B cell (primary cell): ENCODE measurements at regions not wholly inside any gene's neighbourhood (a gene's known extent, or its start where the extent isn't known, plus 50 kb on each side); places are given as distances from the start of the nearest gene placed in this dataset.

Source experiments
- ATAC-seq: fragments of 200-7000 bp; cut with Tn5 transposase; one replicate; pipeline ENCODE4 v1.10.0; 2021; ENCODE audit warnings: low read depth, mild to moderate bottlenecking, moderate number of reproducible peaks, moderate library complexity
- CTCF ChIA-PET: fragments of 350-600 bp; sonication (Branson Sonifier 250); formaldehyde crosslinking; loops from one replicate; lab custom pipeline; 2021; ENCODE audit warnings: antibody characterized with exemption, inconsistent platforms; lab: Charles Lee
- POLR2A ChIA-PET: fragments of 350-600 bp; sonication (Branson Sonifier 250); formaldehyde crosslinking; loops from one replicate; lab custom pipeline; 2021; ENCODE audit warnings: antibody characterized with exemption; lab: Charles Lee
- DNase-seq: peaks from one replicate; pipeline ENCODE4 v3.0.0; 2013
- H2AFZ ChIP-seq: 2 replicates; pipeline ENCODE4 v1.6.1; 2012; ENCODE audit warnings: mild to moderate bottlenecking, low read depth, low read length; ENCODE audit not compliant: insufficient read depth, poor library complexity, severe bottlenecking
- H3K27ac ChIP-seq, 2 donors: 1 replicate in 1 of 2; 2 replicates in 1 of 2; pipeline ENCODE4 v1.5.1; 2012 to 2013; ENCODE audit warnings: low read length in 2 of 2, mild to moderate bottlenecking in 2 of 2, moderate library complexity in 1 of 2
- H3K27me3 ChIP-seq, 4 experiments: fragments of 200-600 bp in 1 of 4; sonication (generic) in 1 of 4; replicated peaks in 1 of 4; 1 replicate in 2 of 4; 2 replicates in 2 of 4; pipeline versions ENCODE4 v1.6.1 to v1.7.0; 2013 to 2016; ENCODE audit warnings: low read length in 3 of 4, mild to moderate bottlenecking in 2 of 4, mixed read lengths in 1 of 4, moderate library complexity in 1 of 4; ENCODE audit not compliant: insufficient read depth in 4 of 4, control insufficient read depth in 3 of 4; ENCODE audit errors: control extremely low read depth in 1 of 4
- H3K36me3 ChIP-seq, 2 experiments: replicated peaks in 1 of 2; 1 replicate in 1 of 2; 2 replicates in 1 of 2; pipeline versions ENCODE4 v1.6.1 to v1.7.1; 2013; ENCODE audit warnings: low read length in 1 of 2; ENCODE audit not compliant: insufficient read depth in 2 of 2, control insufficient read depth in 1 of 2; ENCODE audit errors: control extremely low read depth in 1 of 2, extremely low read depth in 1 of 2
- H3K4me1 ChIP-seq, 2 donors: fragments of 200-600 bp in 1 of 2; sonication (generic) in 1 of 2; 1 replicate in 1 of 2; 2 replicates in 1 of 2; pipeline versions ENCODE4 v1.5.1 to v1.6.1; 2013 to 2017; ENCODE audit warnings: low read length in 2 of 2; ENCODE audit not compliant: control insufficient read depth in 2 of 2, insufficient read depth in 2 of 2
- H3K4me2 ChIP-seq: replicated peaks from 2 replicates; pipeline ENCODE3; 2012; ENCODE audit warnings: mild to moderate bottlenecking, low read depth, low read length; ENCODE audit not compliant: poor library complexity, severe bottlenecking
- H3K4me3 ChIP-seq, 5 experiments: fragments of 200-600 bp in 1 of 5; sonication (generic) in 1 of 5; 1 replicate in 3 of 5; 2 replicates in 2 of 5; pipeline versions ENCODE4 v1.5.1 to v1.7.0; 2011 to 2016; ENCODE audit warnings: low read length in 4 of 5, mild to moderate bottlenecking in 4 of 5, low read depth in 2 of 5, control low read depth in 1 of 5, moderate library complexity in 1 of 5; ENCODE audit not compliant: insufficient read depth in 1 of 5; ENCODE audit errors: control extremely low read depth in 1 of 5, extremely low read depth in 1 of 5
- H3K79me2 ChIP-seq: fragments of 200-600 bp; sonication (generic); one replicate; pipeline ENCODE4 v1.6.0; 2016; ENCODE audit warnings: low read length; ENCODE audit not compliant: control insufficient read depth, insufficient read depth
- H3K9ac ChIP-seq: fragments of 200-600 bp; sonication (generic); 2 replicates; pipeline ENCODE4 v1.6.1; 2017; ENCODE audit warnings: mild to moderate bottlenecking, low read length, moderate library complexity
- H3K9me3 ChIP-seq, 3 donors: one replicate each; pipeline versions ENCODE4 v1.6.1 to v1.7.1; 2013; ENCODE audit warnings: low read length in 2 of 3; ENCODE audit not compliant: control insufficient read depth in 2 of 3, insufficient read depth in 1 of 3; ENCODE audit errors: control extremely low read depth in 1 of 3
- H4K20me1 ChIP-seq: 2 replicates; pipeline ENCODE4 v1.6.0; 2012; ENCODE audit warnings: mild to moderate bottlenecking, low read length; ENCODE audit not compliant: insufficient read depth, control insufficient read depth, poor library complexity, severe bottlenecking
- H3K27ac Mint-ChIP-seq: one replicate; pipeline ENCODE4 v1.8.0; 2021; ENCODE audit warnings: mixed read lengths
- H3K27me3 Mint-ChIP-seq: one replicate; pipeline ENCODE4 v1.8.0; 2021; ENCODE audit warnings: mixed read lengths
- H3K4me1 Mint-ChIP-seq: one replicate; pipeline ENCODE4 v1.8.0; 2021; ENCODE audit warnings: mixed read lengths
- H3K4me3 Mint-ChIP-seq: one replicate; pipeline ENCODE4 v1.8.0; 2021; ENCODE audit warnings: mixed read lengths
- H3K9me3 Mint-ChIP-seq: one replicate; pipeline ENCODE4 v1.8.0; 2022; ENCODE audit warnings: mixed read lengths; ENCODE audit not compliant: insufficient read depth
- EZH2 ChIP-seq: IDR thresholded peaks from 2 replicates; pipeline ENCODE4 v1.6.1; 2012; ENCODE audit warnings: borderline replicate concordance, low read depth, mild to moderate bottlenecking, moderate library complexity, low read length; ENCODE audit not compliant: insufficient read depth, poor library complexity, severe bottlenecking
- WGBS: methylation state at CpG from one replicate; pipeline ENCODE4 v1.1.5; 2013; ENCODE audit warnings: missing lambda C conversion rate; ENCODE audit not compliant: insufficient coverage; 5-methylcytosine and 5-hydroxymethylcytosine counted together
- intact Hi-C: fragments of 100-400 bp; cut with micrococcal nuclease; formaldehyde crosslinking; loops from one replicate; pipeline ENCODE4 v1.10.0; 2022
- TF ChIP-seq, protein P1 (sequence below): fragments of 200-600 bp; IDR thresholded peaks from one replicate; pipeline ENCODE4 v1.8.0; 2022; ENCODE audit warnings: antibody characterized with exemption, mild to moderate bottlenecking

DNA sequence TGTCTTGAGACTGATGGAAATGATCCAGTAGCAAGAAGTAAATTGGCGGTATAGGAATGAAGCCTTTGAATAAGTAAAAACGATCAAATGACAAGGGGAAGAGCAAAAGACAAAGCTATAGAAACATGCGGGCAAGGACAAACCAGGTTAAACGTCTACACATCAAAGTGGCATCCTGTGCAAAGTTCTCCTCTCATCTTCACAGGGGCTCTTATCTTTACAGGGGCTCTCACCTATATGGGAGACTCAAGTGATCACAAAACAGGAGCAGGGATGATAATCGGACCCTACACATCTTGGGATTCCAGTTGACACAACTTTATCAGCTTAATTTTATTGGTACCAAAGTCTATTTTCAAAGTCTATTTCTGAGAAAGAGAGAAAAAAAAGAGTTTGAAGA lies 1778.9 kb upstream of the CELF4 start:
- Histone ChIP-seq H3K4me3 (no peak overlapping the region), H3K9ac (no peak overlapping the region), H3K9me3 (no peaks in the 10 kb centered on the region), H3K27me3 (no peaks in the 10 kb centered on the region), H3K4me1 (no peaks in the 10 kb centered on the region), H3K36me3 (no peaks in the 10 kb centered on the region), H4K20me1 (no peaks in the 10 kb centered on the region), H3K79me2 (no peaks in the 10 kb centered on the region), H3K4me2 (no peak overlapping the region), H3K27ac (no peak overlapping the region), H2AFZ (no peak overlapping the region)
- no peak for TF ChIP-seq EZH2
- TF ChIP-seq, protein P1, sequence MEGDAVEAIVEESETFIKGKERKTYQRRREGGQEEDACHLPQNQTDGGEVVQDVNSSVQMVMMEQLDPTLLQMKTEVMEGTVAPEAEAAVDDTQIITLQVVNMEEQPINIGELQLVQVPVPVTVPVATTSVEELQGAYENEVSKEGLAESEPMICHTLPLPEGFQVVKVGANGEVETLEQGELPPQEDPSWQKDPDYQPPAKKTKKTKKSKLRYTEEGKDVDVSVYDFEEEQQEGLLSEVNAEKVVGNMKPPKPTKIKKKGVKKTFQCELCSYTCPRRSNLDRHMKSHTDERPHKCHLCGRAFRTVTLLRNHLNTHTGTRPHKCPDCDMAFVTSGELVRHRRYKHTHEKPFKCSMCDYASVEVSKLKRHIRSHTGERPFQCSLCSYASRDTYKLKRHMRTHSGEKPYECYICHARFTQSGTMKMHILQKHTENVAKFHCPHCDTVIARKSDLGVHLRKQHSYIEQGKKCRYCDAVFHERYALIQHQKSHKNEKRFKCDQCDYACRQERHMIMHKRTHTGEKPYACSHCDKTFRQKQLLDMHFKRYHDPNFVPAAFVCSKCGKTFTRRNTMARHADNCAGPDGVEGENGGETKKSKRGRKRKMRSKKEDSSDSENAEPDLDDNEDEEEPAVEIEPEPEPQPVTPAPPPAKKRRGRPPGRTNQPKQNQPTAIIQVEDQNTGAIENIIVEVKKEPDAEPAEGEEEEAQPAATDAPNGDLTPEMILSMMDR, result no peak
- no peak overlapping the region for H3K4me3 Mint-ChIP-seq
- 79% methylated on average over 2 of the region's 5 CpGs for WGBS
- no peak overlapping the region for H3K27ac Mint-ChIP-seq
- DNase-seq (no peak), ATAC-seq (no peak)
- peaks cover 5% of the 10 kb centered on the region for H3K9me3 Mint-ChIP-seq
- no peaks in the 10 kb centered on the region for H3K27me3 Mint-ChIP-seq
- POLR2A ChIA-PET, result no interaction called here
- CTCF ChIA-PET, result no interaction called here
- no peaks in the 10 kb centered on the region for H3K4me1 Mint-ChIP-seq
- intact Hi-C loops, result no loop called here

DNA sequence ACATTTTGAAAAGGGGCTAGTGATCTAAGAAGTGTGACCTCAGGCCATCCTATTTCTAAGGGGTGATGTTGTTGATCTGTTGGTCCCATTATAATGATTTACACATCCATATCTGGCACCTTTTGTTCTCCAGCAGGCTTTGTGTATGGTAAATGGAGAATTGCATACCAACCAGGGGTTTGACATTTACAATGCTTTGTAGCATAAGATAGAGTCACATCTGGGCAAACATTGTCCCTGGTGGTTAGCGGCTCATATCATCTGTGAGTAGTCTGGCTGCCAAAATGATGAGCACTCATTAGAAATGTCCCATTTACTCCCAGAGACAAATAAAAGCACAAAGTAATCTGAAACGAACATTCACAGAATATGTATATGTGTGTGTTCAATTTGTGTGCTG lies 1775.5 kb upstream of the CELF4 start:
- no CpG with 5 or more reads among the region's 2 CpGs for WGBS
- no peak for ATAC-seq
- POLR2A ChIA-PET, result no interaction called here
- no peaks in the 10 kb centered on the region for H3K4me1 ChIP-seq
- no peaks in the 10 kb centered on the region for H3K79me2 ChIP-seq
- no peaks in the 10 kb centered on the region for H4K20me1 ChIP-seq
- no peak overlapping the region for H3K27ac ChIP-seq
- H3K4me3 ChIP-seq, result no peak overlapping the region
- no peaks in the 10 kb centered on the region for H3K27me3 ChIP-seq
- CTCF ChIA-PET, result no interaction called here
- H3K36me3 ChIP-seq, result no peaks in the 10 kb centered on the region
- DNase-seq, result no peak
- H3K27me3 Mint-ChIP-seq, result no peaks in the 10 kb centered on the region
- no peaks in the 10 kb centered on the region for H3K9me3 ChIP-seq
- H3K4me3 Mint-ChIP-seq, result no peak overlapping the region
- peaks cover 5% of the 10 kb centered on the region for H3K9me3 Mint-ChIP-seq
- no peaks in the 10 kb centered on the region for H3K4me1 Mint-ChIP-seq
- intact Hi-C loops, result no loop called here
- H3K4me2 ChIP-seq, result no peak overlapping the region
- no peak overlapping the region for H3K27ac Mint-ChIP-seq
- H3K9ac ChIP-seq, result no peak overlapping the region
- H2AFZ ChIP-seq, result no peak overlapping the region
- TF ChIP-seq EZH2, result no peak
- TF ChIP-seq, protein P1, result no peak
